D721Med (cell line): ENCODE measurements at regions not wholly inside any gene's neighbourhood (a gene's known extent, or its start where the extent isn't known, plus 50 kb on each side); places are given as distances from the start of the nearest gene placed in this dataset.

Experiments
- DNase-seq: peaks from one replicate; pipeline ENCODE4 v3.0.0; 2011; ENCODE audit warnings: low spot score; ENCODE audit not compliant: insufficient read length
- FAIRE-seq: peaks from 2 replicates; lab custom pipeline; 2011; peaks lifted over from hg19 to GRCh38; lab: Jason Lieb, UNC
- CTCF ChIP-seq: IDR thresholded peaks from 2 replicates; pipeline ENCODE4 v1.5.1; 2012; ENCODE audit warnings: mild to moderate bottlenecking, control low read depth; ENCODE audit not compliant: insufficient read depth; ENCODE audit errors: missing control alignments

DNA sequence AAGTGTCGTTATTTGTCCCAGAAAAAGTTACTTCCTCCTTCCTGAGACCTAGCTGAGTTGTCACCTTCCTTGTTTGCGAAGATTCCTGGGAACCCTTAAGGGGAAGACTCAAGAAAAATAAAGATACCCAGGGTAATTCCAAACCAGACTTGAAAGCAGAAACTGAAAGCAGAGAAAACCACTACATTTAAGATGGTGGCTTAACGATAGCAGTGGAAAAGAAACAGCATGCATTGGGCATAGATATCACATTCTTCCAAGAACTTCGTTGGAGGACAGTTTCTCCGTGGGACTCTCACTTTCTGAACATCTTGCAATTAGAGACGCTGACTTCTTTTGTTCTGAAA lies 89.1 kb downstream of the FAM76B start:
- DNase-seq (no peak), FAIRE-seq (no peak)
- TF ChIP-seq CTCF = no peak

- no peak for DNase-seq
- no peak for TF ChIP-seq CTCF
- no peak for FAIRE-seq
These were observed 89.7 kb downstream of the FAM76B start for GRCh38 chr11:95699631-95700470.

DNA sequence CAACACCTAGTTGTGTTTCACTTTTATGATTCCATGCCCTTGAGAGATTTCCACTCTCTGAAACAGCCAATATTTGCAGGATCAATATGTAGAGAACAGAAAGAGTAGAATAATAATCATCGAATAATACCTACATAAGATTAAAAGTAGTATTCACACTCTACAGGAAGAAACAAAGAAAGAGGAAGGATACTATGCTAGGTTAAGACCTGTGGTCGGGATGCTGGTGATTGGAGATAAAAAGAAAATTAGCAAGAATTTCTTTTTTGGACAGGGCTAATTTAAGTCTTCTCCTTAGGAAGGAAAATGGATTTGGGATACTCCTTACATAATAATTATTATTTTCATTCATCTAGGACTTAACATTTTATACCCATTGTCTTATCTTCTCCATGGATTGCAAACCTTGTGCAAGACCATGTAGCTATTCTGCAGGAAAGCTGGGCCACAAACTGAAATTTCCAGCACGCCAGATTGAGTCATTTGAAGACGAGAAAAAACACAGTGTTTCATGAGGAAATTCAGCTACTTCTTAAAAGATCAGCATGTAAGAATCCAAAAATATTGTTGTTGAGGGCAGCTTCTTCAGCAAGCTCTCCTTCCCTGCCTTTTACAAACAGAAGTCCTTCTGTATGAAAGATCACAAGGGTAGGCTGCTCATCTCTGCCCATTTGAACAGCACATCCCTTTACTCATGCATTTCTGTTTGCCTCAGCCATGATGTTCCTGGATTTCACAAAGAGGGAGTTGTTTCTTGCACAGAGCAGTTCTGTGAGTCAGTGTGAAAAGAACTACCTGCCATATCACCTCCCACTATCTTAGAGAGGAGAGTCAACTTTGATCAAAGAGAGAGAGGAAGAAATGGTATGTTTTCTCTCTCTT lies 90.7 kb downstream of the FAM76B start:
- no peak for TF ChIP-seq CTCF
- DNase-seq (no peak), FAIRE-seq (no peak)

DNA sequence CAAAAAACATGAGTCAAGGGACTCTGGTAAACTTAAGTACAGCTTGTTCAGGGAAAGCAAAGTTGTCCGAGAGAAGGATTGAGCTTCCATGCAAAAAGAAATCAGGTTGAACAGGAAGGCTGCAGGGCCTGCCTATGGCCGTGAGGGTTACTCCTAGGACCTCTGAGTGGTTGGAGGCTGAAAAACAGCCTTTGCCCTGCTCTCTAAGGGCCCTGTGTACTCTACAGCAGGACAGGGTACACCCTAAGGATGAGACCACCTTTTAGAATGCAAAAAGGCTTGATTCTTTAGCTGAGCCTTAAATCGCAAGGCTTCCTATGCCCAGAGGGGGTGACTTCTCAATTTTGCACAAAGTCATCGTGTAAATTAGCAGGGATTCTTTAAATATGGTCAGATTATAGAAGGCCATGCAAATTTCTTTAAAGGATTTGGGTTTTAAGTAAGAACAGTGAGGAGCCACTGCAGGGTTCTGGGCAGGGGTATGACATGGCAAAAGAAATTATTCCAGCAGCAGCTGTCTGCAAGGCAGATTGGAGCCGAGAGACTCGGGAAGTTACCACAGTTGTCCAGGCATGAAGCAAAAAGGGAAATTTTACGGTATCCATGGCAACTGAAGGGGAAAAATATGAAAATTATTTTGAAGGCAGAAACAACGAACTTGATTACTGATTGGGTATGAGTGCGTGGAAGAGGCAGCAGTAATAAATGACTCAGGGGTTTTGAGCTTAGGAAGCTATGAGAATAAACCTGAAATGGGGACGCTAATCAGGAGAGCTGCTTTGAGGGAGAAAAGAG lies 91.8 kb downstream of the FAM76B start:
- FAIRE-seq (no peak), DNase-seq (no peak)
- TF ChIP-seq CTCF = no peak

- TF ChIP-seq CTCF = no peak
- DNase-seq = no peak
- FAIRE-seq = no peak
These were observed 94.4 kb downstream of the FAM76B start for GRCh38 chr11:95695181-95695580.

- FAIRE-seq (no peak), DNase-seq (no peak)
- TF ChIP-seq CTCF = no peak
These were observed 96.3 kb downstream of the FAM76B start for GRCh38 chr11:95693298-95693697.
